GM19324 (cell line): ENCODE measurements at regions not wholly inside any gene's neighbourhood (a gene's known extent, or its start where the extent isn't known, plus 50 kb on each side); places are given as distances from the start of the nearest gene placed in this dataset.

Experiments used
- ATAC-seq: cut with Tn5 transposase; IDR thresholded peaks from one replicate; pipeline ENCODE4 v1.9.1; 2021; ENCODE audit warnings: mild to moderate bottlenecking, moderate library complexity; ENCODE audit not compliant: unreplicated experiment, low FRiP score

DNA sequence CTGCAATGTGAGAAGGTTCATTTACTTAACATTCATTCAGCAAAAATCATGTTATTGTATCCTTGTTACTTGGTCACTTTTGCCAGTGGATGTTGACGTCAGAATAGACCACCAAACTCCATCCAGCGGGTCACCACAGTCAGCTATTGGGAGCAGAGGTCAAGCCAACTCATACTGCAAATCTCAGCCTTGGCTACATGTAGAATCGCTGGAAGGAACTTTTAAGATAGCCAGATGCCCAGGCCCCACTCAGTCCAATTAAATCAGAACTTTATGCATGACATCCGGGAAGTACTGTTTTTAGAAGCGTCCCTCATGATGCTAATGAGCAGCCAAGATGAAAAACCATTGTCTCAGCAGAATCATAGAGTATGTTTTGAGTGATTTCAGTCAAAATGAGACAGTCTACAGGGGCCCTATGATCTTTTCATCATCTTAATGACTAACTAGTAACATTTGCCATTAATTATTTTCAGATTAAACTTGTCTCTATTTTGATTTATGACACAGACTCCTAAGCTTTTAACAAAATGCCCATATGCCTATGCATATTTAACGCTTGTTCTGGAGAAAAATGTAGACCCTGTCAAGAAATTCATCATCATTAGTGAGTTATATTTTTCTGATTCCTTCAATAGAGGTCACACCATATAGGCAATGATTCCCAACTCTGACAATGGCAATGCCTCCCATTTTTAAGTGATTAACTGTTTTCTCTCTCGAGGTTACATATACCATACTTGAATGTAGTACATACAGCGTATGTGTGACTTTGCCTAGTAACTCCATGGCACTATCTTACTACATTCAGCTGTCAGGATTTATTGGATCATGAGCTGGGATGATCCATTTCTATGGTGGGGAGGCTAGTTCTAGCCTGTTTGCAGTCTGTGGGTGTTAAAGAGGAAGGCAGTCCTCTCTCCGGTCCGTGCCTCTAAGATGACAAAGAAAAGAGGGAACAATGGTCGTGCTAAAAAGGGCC lies 63.7 kb upstream of the CCBE1 start:
- no peak for ATAC-seq

DNA sequence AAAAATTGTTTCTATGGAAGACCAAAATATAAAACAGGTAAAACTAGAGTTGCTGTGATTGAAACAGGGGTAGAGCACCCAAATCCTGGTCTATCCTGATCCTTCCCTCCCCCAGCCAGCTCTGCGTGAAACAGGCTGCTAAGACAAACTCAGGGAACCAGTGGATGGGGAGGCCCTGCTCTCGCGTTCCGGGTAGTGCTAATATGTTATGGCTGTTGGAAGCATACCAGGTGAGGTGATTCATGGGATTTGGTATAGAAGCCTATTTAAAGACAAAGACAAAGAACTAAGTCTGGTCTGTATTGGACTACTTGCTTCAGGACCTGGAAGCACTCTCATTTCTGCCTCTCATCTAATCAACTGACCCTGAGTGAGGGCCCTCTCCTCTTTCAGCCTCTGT lies 63.0 kb upstream of the CCBE1 start:
- no peak for ATAC-seq

DNA sequence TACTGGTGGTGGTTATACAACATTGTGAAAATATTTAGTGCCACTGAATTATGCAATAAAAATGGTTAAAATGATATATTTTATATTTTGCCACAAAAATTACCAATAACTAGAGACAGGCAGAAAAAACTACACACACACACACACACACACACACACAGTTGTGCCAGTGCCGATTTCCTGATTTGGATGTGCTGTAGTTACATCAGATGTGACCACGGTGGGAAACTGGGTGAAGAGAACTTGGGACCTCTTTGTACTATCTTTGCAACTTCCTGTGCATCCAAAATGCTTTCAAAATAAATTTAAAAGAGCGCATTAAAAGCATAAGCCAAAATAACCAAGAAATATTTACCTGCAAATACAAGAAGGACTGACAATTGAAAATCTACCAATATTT lies 61.6 kb upstream of the CCBE1 start:
- ATAC-seq = no peak

DNA sequence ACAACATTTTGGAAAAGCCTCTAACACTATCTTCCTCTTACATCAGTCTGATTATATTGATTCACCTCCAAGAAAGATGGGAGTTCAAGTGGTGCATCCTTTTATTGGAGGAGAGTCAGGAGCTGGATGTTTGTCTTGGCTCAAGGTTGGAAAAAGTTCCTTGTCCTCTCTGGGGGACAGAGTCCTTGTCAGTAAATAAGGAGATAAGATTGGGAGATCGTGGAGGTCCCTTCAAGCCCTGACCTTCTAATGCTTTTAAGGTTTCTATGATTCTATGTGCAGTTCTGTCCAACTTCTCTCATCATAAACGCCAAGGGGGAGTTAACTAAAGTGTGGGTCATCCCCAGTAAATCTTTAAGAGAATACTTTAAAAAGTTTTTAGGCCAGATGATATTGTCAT lies 60.9 kb upstream of the CCBE1 start:
- ATAC-seq = no peak

DNA sequence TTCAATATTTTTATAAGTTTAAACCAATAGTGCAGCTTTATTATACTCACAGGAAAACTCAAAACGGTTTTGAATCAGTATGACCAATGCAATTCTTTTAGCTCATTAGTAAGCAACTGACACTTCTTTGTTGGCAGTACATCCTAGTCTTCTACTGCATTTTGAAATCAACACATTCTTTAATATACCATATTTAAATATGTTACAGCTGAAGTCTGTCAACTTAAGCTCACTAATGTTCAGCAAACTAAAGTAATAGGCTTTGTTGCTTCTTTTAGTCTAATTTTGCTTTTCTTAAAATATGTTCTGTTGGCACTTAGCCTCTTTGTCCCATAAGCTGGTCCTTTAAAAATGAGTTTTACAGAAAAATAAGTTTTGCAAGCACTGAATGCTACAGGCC lies 55.4 kb upstream of the CCBE1 start:
- ATAC-seq = no peak

DNA sequence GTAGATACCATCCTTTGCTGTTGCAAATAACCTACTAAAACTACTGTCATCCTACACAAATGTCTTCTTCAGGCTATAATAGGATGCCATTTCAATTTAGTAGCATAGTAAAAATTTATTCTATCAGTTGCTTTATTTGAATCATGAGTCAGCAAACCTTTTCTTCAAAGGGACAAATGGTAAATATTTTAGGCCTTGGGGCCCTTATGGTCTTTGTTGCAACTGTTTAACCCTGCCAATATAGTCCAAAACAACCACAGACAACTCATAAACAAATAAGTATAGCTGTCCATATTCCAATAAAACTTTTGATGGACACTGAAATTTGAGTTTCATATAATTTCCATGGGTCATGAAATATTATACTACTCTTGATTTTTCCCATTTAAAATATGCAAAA lies 54.0 kb upstream of the CCBE1 start:
- no peak for ATAC-seq

DNA sequence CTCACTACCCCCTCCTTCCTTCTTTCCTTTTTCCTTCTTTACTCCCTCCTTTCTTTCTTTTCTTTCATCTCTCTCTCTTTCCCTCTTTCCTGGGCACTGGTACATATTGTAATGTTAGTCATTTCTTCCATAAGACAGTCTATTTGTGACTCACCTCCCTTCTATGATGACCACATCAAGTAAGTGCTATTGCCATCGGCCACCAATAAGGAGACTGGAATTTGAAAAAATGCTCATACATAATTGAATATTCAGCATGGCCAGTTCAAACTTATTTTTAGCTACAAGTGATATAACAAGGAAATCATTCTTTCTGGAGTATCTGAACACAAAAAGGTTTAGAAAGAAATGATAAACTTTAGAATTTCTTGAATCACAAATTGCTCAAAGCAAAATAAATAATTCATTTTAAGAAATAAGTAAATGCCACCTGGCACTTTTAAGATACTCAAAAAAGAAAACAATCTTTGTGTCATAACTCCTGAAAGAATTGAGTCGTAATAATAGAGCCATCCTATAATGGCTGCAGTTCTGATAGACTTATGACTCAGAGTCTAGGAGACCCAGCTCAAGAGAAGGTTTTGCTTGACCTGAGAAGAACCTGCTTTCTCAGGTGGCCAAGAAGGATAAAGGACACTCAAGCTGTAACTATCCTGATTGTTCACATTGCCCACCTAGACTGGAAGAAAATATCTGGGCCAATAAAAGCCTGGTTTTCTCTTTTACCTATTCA lies 51.6 kb upstream of the CCBE1 start:
- no peak for ATAC-seq
